Naive B cell (primary cell): ENCODE measurements at regions not wholly inside any gene's neighbourhood (a gene's known extent, or its start where the extent isn't known, plus 50 kb on each side); places are given as distances from the start of the nearest gene placed in this dataset.
A peak's percentile ranks its signal among the peaks of the same experiment; 100 is the strongest.

Experiments
- ATAC-seq, 2 donors: fragments of 150-1000 bp; cut with Tn5 transposase; 2 replicates each; pipeline ENCODE4 v1.10.0; 2021; ENCODE audit warnings: low read depth in 2 of 2, mild to moderate bottlenecking in 2 of 2, moderate library complexity in 2 of 2
- DNase-seq: peaks from one replicate; pipeline ENCODE4 v3.0.0; 2022
- H3K27ac Mint-ChIP-seq, 6 donors: one replicate each; pipeline ENCODE4 v1.8.0; 2020 to 2022; ENCODE audit warnings: mild to moderate bottlenecking in 6 of 6, mixed read lengths in 6 of 6, moderate library complexity in 5 of 6, inconsistent platforms in 2 of 6
- H3K27me3 Mint-ChIP-seq, 3 donors: one replicate each; pipeline ENCODE4 v1.8.0; 2021 to 2022; ENCODE audit warnings: mixed read lengths in 3 of 3, mild to moderate bottlenecking in 1 of 3
- H3K36me3 Mint-ChIP-seq, 2 donors: one replicate each; pipeline ENCODE4 v1.8.0; 2020 to 2022; ENCODE audit warnings: mixed read lengths in 2 of 2, inconsistent platforms in 1 of 2, mild to moderate bottlenecking in 1 of 2
- H3K4me1 Mint-ChIP-seq, 3 donors: one replicate each; pipeline ENCODE4 v1.8.0; 2020 to 2022; ENCODE audit warnings: mixed read lengths in 3 of 3, inconsistent platforms in 1 of 3, mild to moderate bottlenecking in 1 of 3, moderate library complexity in 1 of 3
- H3K4me3 Mint-ChIP-seq, 8 donors: one replicate each; pipeline ENCODE4 v1.8.0; 2020 to 2022; ENCODE audit warnings: mild to moderate bottlenecking in 8 of 8, mixed read lengths in 8 of 8, moderate library complexity in 8 of 8, inconsistent platforms in 2 of 8
- H3K9me3 Mint-ChIP-seq, 7 donors: one replicate each; pipeline ENCODE4 v1.8.0; 2020 to 2022; ENCODE audit warnings: mixed read lengths in 7 of 7, mild to moderate bottlenecking in 5 of 7, inconsistent platforms in 2 of 7, moderate library complexity in 1 of 7

GRCh38 chr6:54991761-54992330, 145.3 kb downstream of the FAM83B start:
- DNase-seq (no peak), ATAC-seq (no peak)
- Mint-ChIP-seq H3K4me3 (no peak overlapping the region), H3K4me1 (no peaks in the 10 kb centered on the region), H3K27me3 (no peaks in the 10 kb centered on the region), H3K9me3 (peaks cover 0 to 22% (median 8%) of the 10 kb centered on the region in 7 donors), H3K36me3 (no peaks in the 10 kb centered on the region), H3K27ac (no peak overlapping the region)

DNA sequence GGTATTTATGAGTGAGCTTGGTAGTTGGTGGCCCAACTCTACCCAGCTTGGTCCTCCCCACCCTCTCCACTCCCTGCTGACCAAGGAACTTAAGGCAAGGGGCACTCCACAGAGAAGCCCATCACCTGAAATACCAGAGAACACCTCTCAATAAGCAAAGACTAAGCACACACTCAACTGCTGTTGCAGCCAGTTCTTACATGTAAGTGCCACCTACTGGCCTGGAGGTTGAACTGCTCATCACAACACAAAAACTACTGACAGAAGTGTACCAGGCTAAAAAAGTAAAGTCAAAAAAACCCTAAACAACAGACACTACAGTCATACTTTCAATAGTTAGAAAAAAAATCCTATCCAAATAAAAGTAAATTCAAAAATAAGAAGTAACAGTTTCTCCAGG, 146.2 kb downstream of the FAM83B start:
- Mint-ChIP-seq H3K27ac (no peak overlapping the region), H3K9me3 (peaks cover 0 to 22% (median 5%) of the 10 kb centered on the region in 7 donors), H3K4me3 (no peak overlapping the region), H3K36me3 (no peaks in the 10 kb centered on the region), H3K4me1 (no peaks in the 10 kb centered on the region), H3K27me3 (no peaks in the 10 kb centered on the region)
- no peak for DNase-seq
- no peak for ATAC-seq

DNA sequence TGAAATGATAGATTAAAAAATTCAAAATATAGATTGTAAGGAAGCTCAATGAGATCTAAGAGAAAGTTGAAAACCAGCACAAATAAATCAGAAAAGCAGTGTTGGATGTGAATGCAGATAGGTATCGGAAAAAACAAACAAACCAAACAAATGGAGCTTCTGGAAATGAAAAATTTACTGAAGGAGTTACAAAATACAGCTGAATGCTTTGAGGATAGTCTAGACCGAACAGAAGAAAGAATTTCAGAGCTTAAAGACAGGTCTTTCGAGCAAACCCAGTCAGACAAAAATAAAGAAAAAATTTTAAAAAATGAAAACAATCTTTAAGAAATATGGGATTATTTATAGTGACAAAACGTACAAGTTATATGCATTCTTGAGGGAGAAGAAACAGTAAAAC, 146.7 kb downstream of the FAM83B start:
- DNase-seq: no peak
- H3K36me3 Mint-ChIP-seq: no peaks in the 10 kb centered on the region
- no peak overlapping the region for H3K27ac Mint-ChIP-seq
- H3K4me1 Mint-ChIP-seq: no peaks in the 10 kb centered on the region
- peaks cover 0 to 22% (median 5%) of the 10 kb centered on the region in 7 donors for H3K9me3 Mint-ChIP-seq
- ATAC-seq: no peak
- H3K4me3 Mint-ChIP-seq: no peak overlapping the region
- no peaks in the 10 kb centered on the region for H3K27me3 Mint-ChIP-seq

- Mint-ChIP-seq H3K9me3 (peaks cover 0 to 22% (median 5%) of the 10 kb centered on the region in 7 donors), H3K4me3 (no peak overlapping the region)
These were observed 147.4 kb downstream of the FAM83B start for GRCh38 chr6:54993948-54994347.

GRCh38 chr6:54998576-54998975, 152.0 kb downstream of the FAM83B start:
- Mint-ChIP-seq H3K27me3 (no peaks in the 10 kb centered on the region), H3K27ac (no peak overlapping the region), H3K4me1 (no peaks in the 10 kb centered on the region), H3K36me3 (no peaks in the 10 kb centered on the region), H3K9me3 (peaks cover 0 to 9% (median 4%) of the 10 kb centered on the region in 7 donors), H3K4me3 (no peak overlapping the region)
- ATAC-seq: no peak
- no peak for DNase-seq

More at GRCh38 chr6:54993948-54994347, 147.4 kb downstream of the FAM83B start:
- Mint-ChIP-seq H3K27ac (no peak overlapping the region), H3K4me1 (no peaks in the 10 kb centered on the region), H3K36me3 (no peaks in the 10 kb centered on the region), H3K27me3 (no peaks in the 10 kb centered on the region)
- DNase-seq (no peak), ATAC-seq (no peak)

DNA sequence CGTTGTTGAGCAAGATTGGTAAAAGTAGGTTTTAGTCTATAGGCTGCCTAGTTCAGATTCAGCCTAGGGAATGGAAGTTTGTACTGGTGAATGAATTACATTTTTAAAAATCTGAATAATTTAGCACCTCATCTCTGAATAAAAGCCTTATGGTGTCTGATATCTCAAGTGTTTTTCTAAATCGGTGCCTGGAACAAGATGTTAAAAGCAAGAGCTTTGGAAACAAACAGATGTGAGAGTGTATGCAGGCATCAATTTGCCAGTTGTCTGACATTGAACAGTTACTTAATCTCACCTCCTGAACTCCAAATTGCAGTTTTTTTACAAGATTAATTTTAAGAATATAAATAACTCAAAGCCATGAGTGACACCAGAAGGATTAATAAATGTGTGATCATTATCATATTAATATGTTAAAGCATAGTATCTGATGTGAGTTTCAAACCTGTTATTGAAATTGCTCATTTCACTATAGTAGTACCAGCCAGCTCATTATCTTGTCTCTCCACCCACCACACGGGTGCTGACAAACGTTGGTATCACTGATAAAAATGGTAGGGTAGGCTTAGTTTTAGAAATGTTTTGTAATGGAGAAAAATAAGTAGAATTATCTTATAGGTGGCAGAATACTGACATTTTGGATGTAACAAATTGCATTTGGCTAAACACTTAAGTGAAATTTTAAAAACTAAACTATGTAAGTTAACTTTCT, 157.3 kb downstream of the FAM83B start:
- Mint-ChIP-seq H3K4me3 (no peak overlapping the region), H3K9me3 (peaks cover 0 to 4% (median 0%) of the 10 kb centered on the region in 7 donors), H3K27ac (no peak overlapping the region), H3K4me1 (no peaks in the 10 kb centered on the region), H3K36me3 (no peaks in the 10 kb centered on the region), H3K27me3 (no peaks in the 10 kb centered on the region)
- ATAC-seq (no peak), DNase-seq (no peak)

- ATAC-seq (no peak), DNase-seq (no peak)
- Mint-ChIP-seq H3K27me3 (no peaks in the 10 kb centered on the region), H3K4me3 (no peak overlapping the region), H3K9me3 (peaks cover 0 to 4% (median 0%) of the 10 kb centered on the region in 7 donors), H3K4me1 (no peaks in the 10 kb centered on the region), H3K36me3 (no peaks in the 10 kb centered on the region), H3K27ac (no peak overlapping the region)
These were observed 162.6 kb downstream of the FAM83B start for GRCh38 chr6:55009131-55009530.

- H3K27me3 Mint-ChIP-seq: no peaks in the 10 kb centered on the region
- DNase-seq: no peak
- H3K36me3 Mint-ChIP-seq: no peaks in the 10 kb centered on the region
- H3K4me3 Mint-ChIP-seq: no peak overlapping the region
- peaks cover 0 to 4% (median 0%) of the 10 kb centered on the region in 7 donors for H3K9me3 Mint-ChIP-seq
- ATAC-seq: no peak
- H3K27ac Mint-ChIP-seq: no peak overlapping the region
- no peaks in the 10 kb centered on the region for H3K4me1 Mint-ChIP-seq
These were observed 163.3 kb upstream of the HCRTR2 start for GRCh38 chr6:55011034-55011433.

DNA sequence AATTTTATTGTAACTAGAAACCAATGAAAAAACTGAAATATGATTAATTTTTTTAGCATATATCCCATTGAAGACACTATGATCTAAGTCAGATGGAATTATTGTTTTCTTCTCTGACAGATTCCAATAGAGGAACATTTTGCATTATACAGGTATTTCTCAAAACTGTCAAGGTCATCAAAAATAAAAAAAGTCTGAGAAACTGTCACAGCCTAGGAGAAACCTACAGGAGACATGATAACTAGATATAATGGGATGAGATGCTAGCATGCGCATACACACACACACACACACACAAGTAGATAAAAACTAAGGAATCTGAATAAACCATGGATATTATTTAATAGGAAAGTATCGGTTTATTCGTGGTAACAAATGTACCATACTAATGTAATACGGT, 161.9 kb upstream of the HCRTR2 start:
- Mint-ChIP-seq H3K36me3 (no peaks in the 10 kb centered on the region), H3K27ac (no peak overlapping the region), H3K4me1 (no peaks in the 10 kb centered on the region), H3K9me3 (peaks cover 0 to 7% (median 0%) of the 10 kb centered on the region in 7 donors), H3K4me3 (no peak overlapping the region), H3K27me3 (no peaks in the 10 kb centered on the region)
- DNase-seq (no peak), ATAC-seq (no peak)

GRCh38 chr6:55014321-55015088, 159.8 kb upstream of the HCRTR2 start:
- ATAC-seq: no peak
- H3K27ac Mint-ChIP-seq: no peak overlapping the region

DNA sequence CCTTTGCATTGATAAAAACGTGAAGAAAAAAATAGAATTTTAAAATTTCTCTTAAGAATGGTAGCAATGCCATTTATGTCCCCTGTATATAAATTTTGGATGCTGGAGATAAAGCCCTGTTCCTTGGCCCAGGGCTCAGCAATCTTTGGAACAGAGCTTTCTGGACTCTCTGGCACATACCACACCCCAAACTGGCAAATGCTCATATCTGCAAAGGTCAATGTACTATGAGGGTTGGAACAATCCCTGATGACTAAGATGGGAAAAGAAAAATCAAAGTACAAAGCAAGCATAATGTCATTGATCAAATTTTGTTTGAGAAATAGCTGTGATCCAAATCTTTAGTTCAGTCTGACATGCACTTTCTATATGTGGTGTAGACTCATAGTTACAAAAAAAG, 158.1 kb upstream of the HCRTR2 start:
- H3K27me3 Mint-ChIP-seq: no peaks in the 10 kb centered on the region
- peaks cover 0 to 4% (median 0%) of the 10 kb centered on the region in 7 donors for H3K9me3 Mint-ChIP-seq

More at GRCh38 chr6:55014321-55015088, 159.8 kb upstream of the HCRTR2 start:
- peaks cover 0 to 4% (median 0%) of the 10 kb centered on the region in 7 donors for H3K9me3 Mint-ChIP-seq
- H3K4me3 Mint-ChIP-seq: no peak overlapping the region
- no peak for DNase-seq
- H3K27me3 Mint-ChIP-seq: no peaks in the 10 kb centered on the region
- H3K36me3 Mint-ChIP-seq: no peaks in the 10 kb centered on the region
- no peaks in the 10 kb centered on the region for H3K4me1 Mint-ChIP-seq

DNA sequence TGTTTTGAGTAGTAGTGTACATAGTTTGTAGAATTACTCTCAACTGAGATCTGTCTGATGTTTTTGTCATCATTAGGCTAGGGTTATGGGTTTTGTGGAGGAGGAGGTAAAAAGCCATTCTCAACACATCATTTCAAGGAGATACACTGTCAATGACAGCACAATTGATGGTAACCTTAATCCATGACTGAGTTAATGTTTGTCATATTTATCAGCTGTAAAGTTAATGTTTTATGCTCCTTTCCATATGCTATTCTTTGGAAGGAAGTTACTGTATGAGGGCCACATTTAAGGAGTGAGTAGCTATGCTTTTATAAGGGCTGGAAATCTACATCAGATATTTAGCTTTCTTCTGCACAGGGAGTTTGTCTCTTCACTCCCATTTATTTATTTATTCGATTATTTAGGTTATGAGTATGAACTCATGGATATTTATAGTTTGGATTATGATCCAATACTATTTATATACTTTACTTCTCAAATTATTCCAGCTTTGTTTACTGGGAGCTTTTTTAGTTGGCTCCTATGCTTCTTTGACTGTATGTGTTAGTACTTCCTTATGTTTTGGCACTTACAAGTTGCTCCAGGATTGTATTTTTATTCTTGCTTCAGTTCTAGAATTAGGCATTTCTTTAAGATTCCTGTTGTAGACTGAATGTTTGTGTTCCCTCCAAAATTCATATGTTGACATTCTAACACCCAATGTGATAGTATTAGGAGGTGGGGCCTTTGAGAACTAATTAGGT, 156.6 kb upstream of the HCRTR2 start:
- Mint-ChIP-seq H3K9me3 (peaks cover 0 to 4% (median 0%) of the 10 kb centered on the region in 7 donors), H3K27ac (no peak overlapping the region), H3K36me3 (no peaks in the 10 kb centered on the region), H3K27me3 (no peaks in the 10 kb centered on the region), H3K4me1 (no peaks in the 10 kb centered on the region), H3K4me3 (no peak overlapping the region)
- DNase-seq: no peak
- ATAC-seq: no peak

More for the DNA sequence above, 158.1 kb upstream of the HCRTR2 start:
- H3K27ac Mint-ChIP-seq: peak overlapping the region in 1 of 6 donors; percentile 7
- no peaks in the 10 kb centered on the region for H3K36me3 Mint-ChIP-seq
- no peaks in the 10 kb centered on the region for H3K4me1 Mint-ChIP-seq
- ATAC-seq (no peak), DNase-seq (no peak)
- no peak overlapping the region for H3K4me3 Mint-ChIP-seq

GRCh38 chr6:55019591-55019990, 154.7 kb upstream of the HCRTR2 start:
- no peak for ATAC-seq
- Mint-ChIP-seq H3K4me1 (no peaks in the 10 kb centered on the region), H3K36me3 (no peaks in the 10 kb centered on the region), H3K27me3 (no peaks in the 10 kb centered on the region), H3K9me3 (peaks cover 0 to 4% (median 0%) of the 10 kb centered on the region in 7 donors), H3K4me3 (peak overlapping the region in 1 of 8 donors; percentile 30), H3K27ac (no peak overlapping the region)
- DNase-seq: no peak
